ENCODE measurements at regions not wholly inside any gene's neighbourhood (a gene's known extent, or its start where the extent isn't known, plus 50 kb on each side); places are given as distances from the start of the nearest gene placed in this dataset.
"Not testable (repeated sequence)": the region's sequence is repeated elsewhere in the genome, so short reads cannot be mapped to it uniquely, and the experiment has no call there.

DNA sequence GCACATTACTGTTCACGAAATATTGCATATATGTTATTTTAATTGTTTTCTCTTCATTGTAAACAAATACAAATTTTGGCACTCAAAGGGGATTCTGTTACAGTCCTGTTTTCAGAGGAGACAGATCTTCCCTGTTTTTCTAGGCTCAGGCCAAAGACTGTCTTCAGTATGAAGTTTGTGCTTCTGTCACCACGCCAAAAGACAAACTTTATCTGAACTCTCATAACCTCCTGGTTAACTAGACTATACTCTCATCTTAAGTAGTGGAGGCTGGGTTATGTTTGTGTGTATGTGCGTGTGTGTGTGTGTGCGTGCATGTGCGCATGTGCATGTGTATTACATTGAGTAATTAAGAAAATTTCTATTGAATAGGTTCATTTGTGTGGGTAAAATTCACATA lies 676.8 kb upstream of the HS3ST1 start:
- TF ChIP-seq, protein P1, sequence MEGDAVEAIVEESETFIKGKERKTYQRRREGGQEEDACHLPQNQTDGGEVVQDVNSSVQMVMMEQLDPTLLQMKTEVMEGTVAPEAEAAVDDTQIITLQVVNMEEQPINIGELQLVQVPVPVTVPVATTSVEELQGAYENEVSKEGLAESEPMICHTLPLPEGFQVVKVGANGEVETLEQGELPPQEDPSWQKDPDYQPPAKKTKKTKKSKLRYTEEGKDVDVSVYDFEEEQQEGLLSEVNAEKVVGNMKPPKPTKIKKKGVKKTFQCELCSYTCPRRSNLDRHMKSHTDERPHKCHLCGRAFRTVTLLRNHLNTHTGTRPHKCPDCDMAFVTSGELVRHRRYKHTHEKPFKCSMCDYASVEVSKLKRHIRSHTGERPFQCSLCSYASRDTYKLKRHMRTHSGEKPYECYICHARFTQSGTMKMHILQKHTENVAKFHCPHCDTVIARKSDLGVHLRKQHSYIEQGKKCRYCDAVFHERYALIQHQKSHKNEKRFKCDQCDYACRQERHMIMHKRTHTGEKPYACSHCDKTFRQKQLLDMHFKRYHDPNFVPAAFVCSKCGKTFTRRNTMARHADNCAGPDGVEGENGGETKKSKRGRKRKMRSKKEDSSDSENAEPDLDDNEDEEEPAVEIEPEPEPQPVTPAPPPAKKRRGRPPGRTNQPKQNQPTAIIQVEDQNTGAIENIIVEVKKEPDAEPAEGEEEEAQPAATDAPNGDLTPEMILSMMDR (IDR thresholded peaks at IDR 0.05) = no peak
- no peaks in the 10 kb centered on the region for H3K27me3 ChIP-seq
- no peak for DNase-seq
- ATAC-seq = no peak
- no peaks in the 10 kb centered on the region for H3K36me3 ChIP-seq
- no peak overlapping the region for H3K4me3 ChIP-seq
- H3K9me3 ChIP-seq = no peaks in the 10 kb centered on the region
- intact Hi-C loops (cut with DNase I) = no loop called here
- no peak overlapping the region for H3K27ac ChIP-seq
- H3K4me1 ChIP-seq = no peaks in the 10 kb centered on the region

DNA sequence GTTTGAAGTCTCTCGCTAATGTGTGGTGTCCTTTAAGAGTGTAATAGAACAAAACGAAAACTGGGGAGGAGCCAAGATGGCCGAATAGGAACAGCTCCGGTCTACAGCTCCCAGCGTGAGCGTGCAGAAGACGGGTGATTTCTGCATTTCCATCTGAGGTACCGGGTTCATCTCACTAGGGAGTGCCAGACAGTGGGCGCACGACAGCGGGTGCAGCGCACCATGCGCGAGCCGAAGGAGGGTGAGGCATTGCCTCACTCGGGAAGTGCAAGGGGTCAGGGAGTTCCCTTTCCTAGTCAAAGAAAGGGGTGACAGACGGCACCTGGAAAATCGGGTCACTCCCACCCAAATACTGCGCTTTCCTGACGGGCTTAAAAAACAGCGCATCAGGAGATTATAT lies 661.2 kb upstream of the HS3ST1 start:
- H3K27ac ChIP-seq; intact Hi-C loops (cut with DNase I); H3K9me3 ChIP-seq; DNase-seq; H3K36me3 ChIP-seq; H3K27me3 ChIP-seq; H3K4me1 ChIP-seq; ATAC-seq; H3K4me3 ChIP-seq: not testable (repeated sequence)

GRCh38 chr4:12084690-12085089 lies 656.0 kb upstream of the HS3ST1 start:
- no peak for ATAC-seq
- TF ChIP-seq, protein P1 (IDR thresholded peaks at IDR 0.05) = no peak
- H3K9me3 ChIP-seq = no peaks in the 10 kb centered on the region
- intact Hi-C loops (cut with DNase I) = no loop called here
- H3K4me1 ChIP-seq = no peaks in the 10 kb centered on the region
- H3K4me3 ChIP-seq = no peak overlapping the region
- H3K36me3 ChIP-seq = no peaks in the 10 kb centered on the region
- no peak overlapping the region for H3K27ac ChIP-seq
- H3K27me3 ChIP-seq = no peaks in the 10 kb centered on the region
- no peak for DNase-seq

DNA sequence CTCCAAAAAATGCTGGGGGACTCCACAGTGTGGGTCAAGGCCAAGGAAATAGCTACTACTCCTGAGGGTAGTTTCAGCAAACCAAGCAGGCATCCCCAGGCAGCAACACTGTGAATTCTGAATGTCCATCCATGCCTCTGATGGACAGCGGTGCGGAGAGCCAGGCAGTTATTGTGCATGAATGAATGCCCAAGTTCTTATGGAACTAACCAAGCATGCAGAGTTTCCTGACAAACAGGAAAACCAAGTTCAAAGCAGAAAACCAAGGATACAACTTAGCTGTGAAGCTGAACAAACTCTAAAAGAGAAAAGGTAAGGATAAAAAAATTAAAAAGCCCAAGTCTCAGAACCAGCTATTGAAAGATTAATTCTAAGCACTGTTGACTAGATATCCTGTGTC lies 642.6 kb upstream of the HS3ST1 start:
- no peaks in the 10 kb centered on the region for H3K4me1 ChIP-seq
- no peaks in the 10 kb centered on the region for H3K27me3 ChIP-seq
- TF ChIP-seq, protein P1 (IDR thresholded peaks at IDR 0.05) = no peak
- H3K36me3 ChIP-seq = no peaks in the 10 kb centered on the region
- no peak for ATAC-seq
- no peak overlapping the region for H3K4me3 ChIP-seq
- DNase-seq = no peak
- H3K9me3 ChIP-seq = no peaks in the 10 kb centered on the region
- no peak overlapping the region for H3K27ac ChIP-seq
- intact Hi-C loops (cut with DNase I) = no loop called here

DNA sequence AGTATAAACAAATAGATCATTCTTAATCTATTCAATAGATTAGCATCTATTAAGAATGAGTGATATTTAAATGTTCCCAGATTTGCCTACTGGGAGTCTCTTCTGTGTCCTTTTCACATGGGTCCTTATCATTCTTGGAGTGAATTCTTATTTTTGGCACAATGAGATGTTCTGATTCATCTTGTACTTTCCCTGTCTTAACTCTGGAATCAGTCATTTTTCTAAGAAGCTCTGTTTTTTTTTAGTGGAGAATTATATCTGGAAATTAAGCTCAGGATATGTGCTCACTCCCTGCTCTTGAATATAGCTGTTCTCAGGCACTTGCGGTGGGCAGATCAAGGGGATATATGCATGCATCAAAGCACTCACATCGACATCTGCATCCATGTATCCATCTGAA lies 625.3 kb upstream of the HS3ST1 start:
- H3K4me3 ChIP-seq = no peak overlapping the region
- no peaks in the 10 kb centered on the region for H3K27me3 ChIP-seq
- no peak overlapping the region for H3K27ac ChIP-seq
- TF ChIP-seq, protein P1 (IDR thresholded peaks at IDR 0.05) = no peak
- intact Hi-C loops (cut with DNase I) = no loop called here
- ATAC-seq (no peak), DNase-seq (no peak)
- H3K36me3 ChIP-seq = no peaks in the 10 kb centered on the region
- no peaks in the 10 kb centered on the region for H3K4me1 ChIP-seq
- no peaks in the 10 kb centered on the region for H3K9me3 ChIP-seq

DNA sequence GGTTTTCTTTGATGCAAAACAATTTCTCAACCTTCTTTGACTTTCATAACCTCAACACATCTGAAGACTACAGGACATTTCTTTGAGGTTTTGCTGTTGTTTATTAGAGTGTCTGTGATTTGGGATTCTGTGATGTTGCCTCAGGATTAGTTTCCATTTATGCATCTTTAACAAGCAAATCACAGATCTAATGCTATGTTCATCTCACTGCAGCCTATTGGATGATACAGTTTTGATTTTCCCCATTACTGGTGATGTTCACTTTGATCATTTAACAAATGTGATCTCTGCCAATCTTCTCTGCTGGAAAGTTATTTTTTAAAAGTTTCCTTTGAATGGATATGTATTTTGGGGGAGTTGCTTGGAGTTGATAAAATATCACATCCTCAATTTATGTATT lies 624.9 kb upstream of the HS3ST1 start:
- no peaks in the 10 kb centered on the region for H3K36me3 ChIP-seq
- no peaks in the 10 kb centered on the region for H3K4me1 ChIP-seq
- H3K9me3 ChIP-seq = no peaks in the 10 kb centered on the region
- no peak for DNase-seq
- H3K4me3 ChIP-seq = no peak overlapping the region
- no peaks in the 10 kb centered on the region for H3K27me3 ChIP-seq
- no peak for ATAC-seq
- no peak overlapping the region for H3K27ac ChIP-seq
- intact Hi-C loops (cut with DNase I) = no loop called here
- TF ChIP-seq, protein P1 (IDR thresholded peaks at IDR 0.05) = no peak

Data from upper lobe of right lung (tissue), 1 donor.